Endothelial cell of umbilical vein (primary cell): ENCODE measurements at regions not wholly inside any gene's neighbourhood (a gene's known extent, or its start where the extent isn't known, plus 50 kb on each side); places are given as distances from the start of the nearest gene placed in this dataset.

Experiments used
- BruUV-seq: library from RNA; stranded (reverse); fragments of 400-500 nt; replicated peaks from 2 replicates; lab custom pipeline; 2021; lab: Mats Ljungman, UMichigan
- CTCF ChIA-PET: fragments of 300-600, 350-600 bp; sonication (Branson Sonifier 250); formaldehyde crosslinking; loops from one replicate; lab custom pipeline; 2021; ENCODE audit warnings: antibody characterized with exemption, inconsistent platforms; lab: Charles Lee
- POLR2A ChIA-PET: fragments of 300-600, 350-600 bp; sonication (Branson Sonifier 250); formaldehyde crosslinking; loops from one replicate; lab custom pipeline; 2021; ENCODE audit warnings: antibody characterized with exemption, inconsistent platforms; lab: Charles Lee
- DNase-seq: peaks from one replicate; pipeline ENCODE4 v3.0.0-alpha.2; 2011; ENCODE audit warnings: low read depth, low spot score
- FAIRE-seq: peaks from 2 replicates; lab custom pipeline; 2011; peaks lifted over from hg19 to GRCh38; lab: Jason Lieb, UNC
- H2AFZ ChIP-seq: 2 replicates; pipeline ENCODE4 v1.6.0; 2012; ENCODE audit warnings: low read depth, low read length, control low read depth, inconsistent platforms
- H3K27ac ChIP-seq: 2 replicates; pipeline ENCODE4 v1.5.1; 2011; ENCODE audit warnings: low read depth, mild to moderate bottlenecking, control low read depth, low read length, moderate library complexity; ENCODE audit not compliant: insufficient read depth
- H3K27me3 ChIP-seq, 2 experiments: 2 replicates each; pipeline versions ENCODE4 v1.6.0 to v1.6.1; 2011; ENCODE audit warnings: low read length in 2 of 2, mixed read lengths in 1 of 2; ENCODE audit not compliant: control insufficient read depth in 2 of 2, insufficient read depth in 2 of 2
- H3K36me3 ChIP-seq, 2 experiments: 2 replicates in 1 of 2; 3 replicates in 1 of 2; pipeline ENCODE4 v1.5.1; 2011; ENCODE audit warnings: low read length in 2 of 2, mild to moderate bottlenecking in 1 of 2, moderate library complexity in 1 of 2; ENCODE audit not compliant: control insufficient read depth in 2 of 2, insufficient read depth in 2 of 2; ENCODE audit errors: extremely low read depth in 1 of 2
- H3K4me1 ChIP-seq: 3 replicates; pipeline ENCODE4 v1.5.1; 2011; ENCODE audit warnings: mild to moderate bottlenecking, low read length; ENCODE audit not compliant: control insufficient read depth, insufficient read depth; ENCODE audit errors: extremely low read depth
- H3K4me2 ChIP-seq: 2 replicates; pipeline ENCODE4 v1.6.1; 2011; ENCODE audit warnings: low read length, control low read depth, mixed read lengths; ENCODE audit not compliant: insufficient read depth
- H3K4me3 ChIP-seq, 3 experiments: fragments of 200-600 bp in 1 of 3; sonication (generic), shearing (Covaris generic) in 1 of 3; replicated peaks in 1 of 3; 2 replicates each; pipeline ENCODE4 v1.5.1; 2011 to 2016; ENCODE audit warnings: control low read depth in 3 of 3, low read length in 3 of 3, mild to moderate bottlenecking in 2 of 3, inconsistent platforms in 1 of 3, low read depth in 1 of 3, moderate library complexity in 1 of 3; ENCODE audit not compliant: insufficient read depth in 1 of 3
- H3K79me2 ChIP-seq: 2 replicates; pipeline ENCODE4 v1.6.0; 2012; ENCODE audit warnings: low read length, inconsistent platforms; ENCODE audit not compliant: control insufficient read depth, insufficient read depth
- H3K9ac ChIP-seq: replicated peaks from 2 replicates; pipeline ENCODE3; 2011; ENCODE audit warnings: low read length, control low read depth; ENCODE audit not compliant: insufficient read depth; ENCODE audit errors: extremely low read depth
- H3K9me1 ChIP-seq: replicated peaks from 3 replicates; pipeline ENCODE4 v1.6.0; 2011; ENCODE audit warnings: mild to moderate bottlenecking, low read length; ENCODE audit not compliant: control insufficient read depth, insufficient read depth; ENCODE audit errors: extremely low read depth
- H3K9me3 ChIP-seq: replicated peaks from 2 replicates; pipeline ENCODE4 v1.5.1; 2012; ENCODE audit warnings: low read length, inconsistent platforms; ENCODE audit not compliant: control insufficient read depth, insufficient read depth
- H4K20me1 ChIP-seq: replicated peaks from 2 replicates; pipeline ENCODE3; 2011; ENCODE audit warnings: mild to moderate bottlenecking, low read length; ENCODE audit not compliant: control insufficient read depth, insufficient read depth; ENCODE audit errors: extremely low read depth
- EZH2 ChIP-seq: IDR thresholded peaks from 2 replicates; pipeline ENCODE4 v1.6.1; 2012; ENCODE audit warnings: borderline replicate concordance, low read depth, mild to moderate bottlenecking, moderate library complexity, low read length, inconsistent platforms; ENCODE audit not compliant: severe bottlenecking
- FOS ChIP-seq: IDR thresholded peaks from 2 replicates; pipeline ENCODE4 v1.6.1; 2011; ENCODE audit warnings: mild to moderate bottlenecking, low read length, moderate library complexity, borderline replicate concordance; ENCODE audit not compliant: insufficient read depth
- GATA2 ChIP-seq: IDR thresholded peaks from 2 replicates; pipeline ENCODE4 v1.7.0; 2011; ENCODE audit warnings: low read depth, mild to moderate bottlenecking, moderate library complexity, mixed read lengths, low read length; ENCODE audit not compliant: insufficient read length, insufficient read depth
- JUN ChIP-seq: IDR thresholded peaks from 2 replicates; pipeline ENCODE4 v1.6.1; 2011; ENCODE audit warnings: borderline replicate concordance, low read depth; ENCODE audit not compliant: insufficient read length, insufficient read depth
- MYC ChIP-seq: IDR thresholded peaks from one replicate; pipeline ENCODE4 v1.6.1; 2011; ENCODE audit warnings: mild to moderate bottlenecking, low read depth, low read length
- POLR2A ChIP-seq: IDR thresholded peaks from 2 replicates; pipeline ENCODE4 v1.6.1; 2012; ENCODE audit warnings: low read depth, mild to moderate bottlenecking, control low read depth, low read length
- POLR2AphosphoS5 ChIP-seq: IDR thresholded peaks from 2 replicates; pipeline ENCODE4 v1.6.1; 2012; ENCODE audit warnings: low read depth, mild to moderate bottlenecking, control low read depth, low read length, moderate library complexity; ENCODE audit not compliant: insufficient read depth
- dilution Hi-C: fragments of 300-500 bp; cut with MboI; formaldehyde crosslinking; loops from one replicate; pipeline ENCODE4 v1.15.0; 2019; ENCODE audit warnings: low sequenced_read_pairs; ENCODE audit not compliant: extremely low pct_ligation_motif_present
- intact Hi-C: fragments of 100-400 bp; cut with micrococcal nuclease; formaldehyde crosslinking; loops from one replicate; pipeline ENCODE4 v1.10.0; 2022
- TF ChIP-seq, protein P1 (sequence below): IDR thresholded peaks from 2 replicates; pipeline ENCODE4 v1.6.1; 2011; ENCODE audit not compliant: insufficient read depth, insufficient read length
- TF ChIP-seq, protein P2 (sequence below), 2 donors: IDR thresholded peaks; 1 replicate in 1 of 2; 2 replicates in 1 of 2; pipeline ENCODE4 v1.5.1; 2011; ENCODE audit warnings: low read length in 2 of 2, mild to moderate bottlenecking in 2 of 2, moderate library complexity in 2 of 2, control low read depth in 1 of 2, inconsistent platforms in 1 of 2, low read depth in 1 of 2; ENCODE audit not compliant: insufficient read depth in 1 of 2; ENCODE audit errors: extremely low read depth in 1 of 2

DNA sequence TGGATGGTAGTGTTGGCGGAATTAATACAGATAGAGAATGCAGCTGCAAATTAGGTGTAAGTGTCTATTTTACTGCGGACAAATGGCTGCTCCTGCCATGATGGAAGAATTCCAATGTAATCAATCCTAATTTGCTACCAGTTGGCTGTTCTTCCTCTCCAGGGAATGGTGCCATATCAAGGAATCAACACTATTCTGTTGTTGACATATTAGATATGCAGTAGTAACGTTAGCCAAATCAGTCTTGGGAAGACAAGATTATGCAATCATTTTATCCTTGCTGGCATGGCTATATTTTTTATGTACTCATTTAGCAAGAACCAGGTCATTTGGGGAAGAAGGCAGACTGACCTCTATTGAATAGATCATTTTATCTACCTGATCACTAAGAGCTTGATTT lies 271.2 kb upstream of the AGA start:
- Histone ChIP-seq H3K9ac (no peak overlapping the region), H3K4me2 (no peak overlapping the region), H2AFZ (no peak overlapping the region), H3K79me2 (no peaks in the 10 kb centered on the region), H4K20me1 (no peaks in the 10 kb centered on the region), H3K36me3 (no peaks in the 10 kb centered on the region), H3K4me3 (no peak overlapping the region), H3K27me3 (no peaks in the 10 kb centered on the region), H3K27ac (no peak overlapping the region), H3K4me1 (no peaks in the 10 kb centered on the region), H3K9me3 (no peaks in the 10 kb centered on the region), H3K9me1 (no peaks in the 10 kb centered on the region)
- dilution Hi-C loops, result no loop called here
- TF ChIP-seq, protein P1, sequence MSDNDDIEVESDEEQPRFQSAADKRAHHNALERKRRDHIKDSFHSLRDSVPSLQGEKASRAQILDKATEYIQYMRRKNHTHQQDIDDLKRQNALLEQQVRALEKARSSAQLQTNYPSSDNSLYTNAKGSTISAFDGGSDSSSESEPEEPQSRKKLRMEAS, result no peak
- TF ChIP-seq POLR2AphosphoS5 (no peak), JUN (no peak), MYC (no peak), GATA2 (no peak), POLR2A (no peak), FOS (no peak), EZH2 (no peak)
- TF ChIP-seq, protein P2, sequence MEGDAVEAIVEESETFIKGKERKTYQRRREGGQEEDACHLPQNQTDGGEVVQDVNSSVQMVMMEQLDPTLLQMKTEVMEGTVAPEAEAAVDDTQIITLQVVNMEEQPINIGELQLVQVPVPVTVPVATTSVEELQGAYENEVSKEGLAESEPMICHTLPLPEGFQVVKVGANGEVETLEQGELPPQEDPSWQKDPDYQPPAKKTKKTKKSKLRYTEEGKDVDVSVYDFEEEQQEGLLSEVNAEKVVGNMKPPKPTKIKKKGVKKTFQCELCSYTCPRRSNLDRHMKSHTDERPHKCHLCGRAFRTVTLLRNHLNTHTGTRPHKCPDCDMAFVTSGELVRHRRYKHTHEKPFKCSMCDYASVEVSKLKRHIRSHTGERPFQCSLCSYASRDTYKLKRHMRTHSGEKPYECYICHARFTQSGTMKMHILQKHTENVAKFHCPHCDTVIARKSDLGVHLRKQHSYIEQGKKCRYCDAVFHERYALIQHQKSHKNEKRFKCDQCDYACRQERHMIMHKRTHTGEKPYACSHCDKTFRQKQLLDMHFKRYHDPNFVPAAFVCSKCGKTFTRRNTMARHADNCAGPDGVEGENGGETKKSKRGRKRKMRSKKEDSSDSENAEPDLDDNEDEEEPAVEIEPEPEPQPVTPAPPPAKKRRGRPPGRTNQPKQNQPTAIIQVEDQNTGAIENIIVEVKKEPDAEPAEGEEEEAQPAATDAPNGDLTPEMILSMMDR (IDR thresholded peaks at IDR 0.05; ENCODE audit: extremely low read depth in 1 of 2, insufficient read depth in 1 of 2, low read depth in 1 of 2, low read length in 2 of 2), result no peak
- no peak for FAIRE-seq
- intact Hi-C loops, result no loop called here
- DNase-seq, result no peak
- CTCF ChIA-PET, result no interaction called here
- no TSS peak for BruUV-seq
- POLR2A ChIA-PET, result no interaction called here
